GM12891 (cell line): ENCODE measurements at regions not wholly inside any gene's neighbourhood (a gene's known extent, or its start where the extent isn't known, plus 50 kb on each side); places are given as distances from the start of the nearest gene placed in this dataset.

Experiments
- DNase-seq: peaks from one replicate; pipeline ENCODE4 v3.0.0; 2011; ENCODE audit warnings: low spot score; ENCODE audit not compliant: insufficient read length
- FAIRE-seq: peaks from 2 replicates; lab custom pipeline; 2011; peaks lifted over from hg19 to GRCh38; lab: Jason Lieb, UNC
- PAX5 ChIP-seq: IDR thresholded peaks from 2 replicates; pipeline ENCODE4 v1.6.1; 2011; ENCODE audit warnings: low read length, moderate library complexity, mild to moderate bottlenecking; ENCODE audit not compliant: insufficient read depth, severe bottlenecking
- POLR2A ChIP-seq: IDR thresholded peaks from 2 replicates; pipeline ENCODE4 v1.6.1; 2011; ENCODE audit warnings: low read depth, low read length, control low read depth
- POLR2AphosphoS5 ChIP-seq: IDR thresholded peaks from 2 replicates; pipeline ENCODE4 v1.6.1; 2011; ENCODE audit warnings: low read depth, low read length, control low read depth
- POU2F2 ChIP-seq: IDR thresholded peaks from 2 replicates; pipeline ENCODE4 v1.6.1; 2011; ENCODE audit warnings: low read depth, mild to moderate bottlenecking, control low read depth, low read length, moderate library complexity
- SPI1 ChIP-seq: IDR thresholded peaks from 2 replicates; pipeline ENCODE4 v1.6.1; 2011; ENCODE audit warnings: low read depth, low read length, control low read depth
- TAF1 ChIP-seq: IDR thresholded peaks from 2 replicates; pipeline ENCODE4 v1.6.1; 2011; ENCODE audit warnings: low read depth, low read length, control low read depth

- no peak for DNase-seq
- FAIRE-seq, result no peak
- TF ChIP-seq POLR2AphosphoS5 (no peak), PAX5 (no peak)
Measured at GRCh38 chr5:5925191-5925590, 453.2 kb downstream of the MED10 start.

GRCh38 chr5:5919411-5919810, 458.9 kb downstream of the MED10 start:
- DNase-seq, result no peak
- no peak for TF ChIP-seq POLR2AphosphoS5
- no peak for TF ChIP-seq POU2F2
- no peak for TF ChIP-seq POLR2A
- no peak for TF ChIP-seq TAF1
- TF ChIP-seq PAX5, result no peak
- TF ChIP-seq SPI1, result no peak
- FAIRE-seq, result no peak

- no peak for TF ChIP-seq SPI1
- TF ChIP-seq TAF1, result no peak
- TF ChIP-seq POU2F2, result no peak
- no peak for TF ChIP-seq POLR2A
- no peak for TF ChIP-seq PAX5
- no peak for TF ChIP-seq POLR2AphosphoS5
- no peak for FAIRE-seq
- DNase-seq, result no peak
Measured at GRCh38 chr5:5906778-5907177, 471.6 kb downstream of the MED10 start.

- TF ChIP-seq PAX5 (no peak), POLR2A (no peak), SPI1 (no peak), POLR2AphosphoS5 (no peak)
- DNase-seq (no peak), FAIRE-seq (no peak)
Measured at GRCh38 chr5:5905186-5905585, 473.2 kb downstream of the MED10 start.

- DNase-seq (no peak), FAIRE-seq (no peak)
- TF ChIP-seq POLR2A (no peak), TAF1 (no peak)
Measured at GRCh38 chr5:5904113-5904512, 474.2 kb downstream of the MED10 start.

GRCh38 chr5:5902678-5903646, 475.4 kb downstream of the MED10 start:
- FAIRE-seq, result no peak
- TF ChIP-seq TAF1 (no peak), POU2F2 (no peak), PAX5 (no peak), SPI1 (no peak), POLR2AphosphoS5 (no peak), POLR2A (no peak)
- DNase-seq, result no peak

- DNase-seq, result no peak
- no peak for TF ChIP-seq SPI1
- no peak for TF ChIP-seq POLR2A
- no peak for TF ChIP-seq POU2F2
- no peak for FAIRE-seq
Measured at GRCh38 chr5:5900350-5900749, 477.9 kb downstream of the ICE1 start.

- FAIRE-seq, result no peak
- DNase-seq, result no peak
- TF ChIP-seq POLR2AphosphoS5, result no peak
Measured at GRCh38 chr5:5899716-5900115, 477.2 kb downstream of the ICE1 start.

- no peak for DNase-seq
- no peak for TF ChIP-seq SPI1
- TF ChIP-seq PAX5, result no peak
- no peak for TF ChIP-seq TAF1
- TF ChIP-seq POLR2A, result no peak
- TF ChIP-seq POLR2AphosphoS5, result no peak
- TF ChIP-seq POU2F2, result no peak
- no peak for FAIRE-seq
Measured at GRCh38 chr5:5888284-5888683, 465.8 kb downstream of the ICE1 start.

GRCh38 chr5:5887833-5888232, 465.4 kb downstream of the ICE1 start:
- FAIRE-seq (no peak), DNase-seq (no peak)
- TF ChIP-seq PAX5 (no peak), TAF1 (no peak), SPI1 (no peak), POLR2AphosphoS5 (no peak), POLR2A (no peak)
